H1 (cell line): ENCODE measurements at regions not wholly inside any gene's neighbourhood (a gene's known extent, or its start where the extent isn't known, plus 50 kb on each side); places are given as distances from the start of the nearest gene placed in this dataset.
"Not testable (repeated sequence)": the region's sequence is repeated elsewhere in the genome, so short reads cannot be mapped to it uniquely, and the experiment has no call there.

ENCODE experiments used
- CTCF ChIA-PET: fragments of 300-600 bp; sonication (Branson Sonifier 250); formaldehyde crosslinking; loops from one replicate; lab custom pipeline; 2021; ENCODE audit not compliant: partially characterized antibody; lab: Charles Lee
- POLR2A ChIA-PET: fragments of 300-600 bp; sonication (Branson Sonifier 250); formaldehyde crosslinking; loops from one replicate; lab custom pipeline; 2021; ENCODE audit warnings: inconsistent platforms; ENCODE audit not compliant: partially characterized antibody; lab: Charles Lee
- DNase-seq, 2 experiments: peaks; one replicate each; pipeline versions ENCODE4 v3.0.0 to v3.0.0-alpha.2; 2010 to 2022; ENCODE audit warnings: low spot score in 2 of 2, low read depth in 1 of 2, mixed read lengths in 1 of 2
- FAIRE-seq: peaks from 2 replicates; lab custom pipeline; 2011; peaks lifted over from hg19 to GRCh38; lab: Jason Lieb, UNC
- H2AFZ ChIP-seq: 2 replicates; pipeline ENCODE4 v1.8.1; 2012; ENCODE audit warnings: low read length, inconsistent platforms
- H2AK5ac ChIP-seq: 2 replicates; pipeline ENCODE4 v1.6.1; 2013; ENCODE audit warnings: low read depth, low read length
- H2BK120ac ChIP-seq: replicated peaks from 2 replicates; pipeline ENCODE3; 2013; ENCODE audit warnings: low read depth, low read length, inconsistent platforms
- H2BK12ac ChIP-seq: 2 replicates; pipeline ENCODE4 v1.6.1; 2013; ENCODE audit warnings: low read depth, low read length
- H2BK15ac ChIP-seq: 2 replicates; pipeline ENCODE4 v1.6.1; 2013; ENCODE audit warnings: low read length
- H2BK20ac ChIP-seq: 2 replicates; pipeline ENCODE4 v1.6.1; 2013; ENCODE audit warnings: low read length
- H2BK5ac ChIP-seq: 2 replicates; pipeline ENCODE4 v1.6.1; 2013; ENCODE audit warnings: low read depth, low read length
- H3K14ac ChIP-seq: 2 replicates; pipeline ENCODE4 v1.6.1; 2013; ENCODE audit warnings: inconsistent platforms; ENCODE audit not compliant: insufficient read length
- H3K18ac ChIP-seq: 2 replicates; pipeline ENCODE4 v1.6.1; 2013; ENCODE audit warnings: low read length; ENCODE audit errors: extremely low read depth
- H3K23ac ChIP-seq: 2 replicates; pipeline ENCODE4 v1.6.1; 2013; ENCODE audit warnings: inconsistent platforms; ENCODE audit not compliant: insufficient read length
- H3K23me2 ChIP-seq: 2 replicates; pipeline ENCODE4 v1.6.1; 2013; ENCODE audit warnings: low read depth, low read length
- H3K27ac ChIP-seq: 2 replicates; pipeline ENCODE4 v1.6.1; 2011; ENCODE audit warnings: low read depth, low read length, inconsistent platforms
- H3K27me3 ChIP-seq, 4 experiments: replicated peaks in 1 of 4; 1 replicate in 1 of 4; 2 replicates in 3 of 4; pipeline versions ENCODE4 v1.6.1 to v1.8.1; 2011 to 2013; ENCODE audit warnings: low read length in 3 of 4, mild to moderate bottlenecking in 3 of 4, inconsistent platforms in 2 of 4, mixed read lengths in 2 of 4, moderate library complexity in 1 of 4; ENCODE audit not compliant: control insufficient read depth in 3 of 4, insufficient read depth in 3 of 4; ENCODE audit errors: extremely low read depth in 1 of 4
- H3K36me3 ChIP-seq, 4 experiments: 2 replicates each; pipeline versions ENCODE4 v1.6.1 to v1.8.1; 2011 to 2013; ENCODE audit warnings: mild to moderate bottlenecking in 4 of 4, low read length in 3 of 4, moderate library complexity in 2 of 4, control low read depth in 1 of 4, inconsistent platforms in 1 of 4; ENCODE audit not compliant: insufficient read depth in 4 of 4, control insufficient read depth in 2 of 4
- H3K4ac ChIP-seq: replicated peaks from 2 replicates; pipeline ENCODE3; 2013; ENCODE audit warnings: low read length, low read depth, mixed read lengths, inconsistent platforms; ENCODE audit not compliant: insufficient read length
- H3K4me1 ChIP-seq, 4 experiments: replicated peaks in 1 of 4; 1 replicate in 1 of 4; 2 replicates in 3 of 4; pipeline versions ENCODE4 v1.6.1 to v1.8.1; 2011 to 2013; ENCODE audit warnings: low read length in 3 of 4, inconsistent platforms in 2 of 4, mixed read lengths in 1 of 4; ENCODE audit not compliant: insufficient read depth in 4 of 4, control insufficient read depth in 3 of 4
- H3K4me2 ChIP-seq, 2 experiments: 2 replicates each; pipeline versions ENCODE4 v1.6.1 to v1.8.1; 2011 to 2013; ENCODE audit warnings: low read depth in 2 of 2, low read length in 2 of 2, control low read depth in 1 of 2, inconsistent platforms in 1 of 2, mild to moderate bottlenecking in 1 of 2; ENCODE audit not compliant: insufficient read depth in 1 of 2
- H3K4me3 ChIP-seq, 4 experiments: fragments of 200-600, 300-600 bp in 1 of 4; sonication (generic), shearing (Covaris generic), sonication (Bioruptor Twin) in 1 of 4; 2 replicates each; pipeline versions ENCODE4 v1.5.1 to v1.8.1; 2011 to 2016; ENCODE audit warnings: low read length in 4 of 4, low read depth in 3 of 4, control low read depth in 2 of 4, inconsistent platforms in 2 of 4, mild to moderate bottlenecking in 2 of 4, mixed read lengths in 1 of 4, moderate library complexity in 1 of 4; ENCODE audit not compliant: insufficient read depth in 2 of 4; ENCODE audit errors: extremely low read depth in 1 of 4
- H3K56ac ChIP-seq: replicated peaks from 2 replicates; pipeline ENCODE3; 2013; ENCODE audit warnings: low read depth, mild to moderate bottlenecking, mixed read lengths, low read length, inconsistent platforms; ENCODE audit not compliant: insufficient read length
- H3K79me1 ChIP-seq: 2 replicates; pipeline ENCODE4 v1.6.1; 2013; ENCODE audit warnings: low read depth, low read length, control low read depth
- H3K79me2 ChIP-seq, 2 experiments: 2 replicates each; pipeline versions ENCODE4 v1.6.1 to v1.8.1; 2012 to 2013; ENCODE audit warnings: low read length in 2 of 2, mild to moderate bottlenecking in 2 of 2, inconsistent platforms in 1 of 2; ENCODE audit not compliant: insufficient read depth in 2 of 2, control insufficient read depth in 1 of 2
- H3K9ac ChIP-seq, 4 experiments: replicated peaks in 1 of 4; 1 replicate in 1 of 4; 2 replicates in 3 of 4; pipeline versions ENCODE4 v1.6.1 to v1.8.1; 2011 to 2013; ENCODE audit warnings: low read depth in 3 of 4, low read length in 3 of 4, control low read depth in 2 of 4, mild to moderate bottlenecking in 2 of 4, moderate library complexity in 2 of 4, inconsistent platforms in 1 of 4; ENCODE audit errors: extremely low read depth in 1 of 4
- H3K9me3 ChIP-seq, 2 experiments: 2 replicates each; pipeline versions ENCODE4 v1.6.1 to v1.8.1; 2012 to 2013; ENCODE audit warnings: mild to moderate bottlenecking in 2 of 2, moderate library complexity in 2 of 2, control low read depth in 1 of 2, inconsistent platforms in 1 of 2, low read depth in 1 of 2, low read length in 1 of 2, mixed read lengths in 1 of 2; ENCODE audit not compliant: insufficient read depth in 2 of 2
- H4K20me1 ChIP-seq, 2 experiments: replicated peaks in 1 of 2; 2 replicates each; pipeline versions ENCODE3 to v1.8.1; 2011 to 2013; ENCODE audit warnings: inconsistent platforms in 2 of 2, low read length in 2 of 2, mild to moderate bottlenecking in 1 of 2; ENCODE audit not compliant: insufficient read depth in 2 of 2, control insufficient read depth in 1 of 2
- H4K5ac ChIP-seq: 2 replicates; pipeline ENCODE4 v1.6.1; 2013; ENCODE audit warnings: low read length, low read depth, mixed read lengths, inconsistent platforms; ENCODE audit not compliant: insufficient read length
- H4K8ac ChIP-seq: 2 replicates; pipeline ENCODE4 v1.8.0; 2013; ENCODE audit warnings: mild to moderate bottlenecking, moderate library complexity, low read length, inconsistent platforms; ENCODE audit not compliant: insufficient read depth; ENCODE audit errors: extremely low read depth
- H4K91ac ChIP-seq: replicated peaks from 2 replicates; pipeline ENCODE3; 2013; ENCODE audit warnings: low read length, mixed read lengths, inconsistent platforms; ENCODE audit not compliant: insufficient read length
- WGBS, 2 experiments: shearing (Covaris generic) in 1 of 2; methylation state at CpG; one replicate each; pipeline versions ENCODE4 v1.1.6 to v1.1.7; 2013 to 2015; ENCODE audit warnings: low lambda C conversion rate in 2 of 2, mixed read lengths in 2 of 2, inconsistent platforms in 1 of 2, low coverage in 1 of 2, missing lambda C conversion rate in 1 of 2; ENCODE audit not compliant: insufficient replicate concordance in 2 of 2, insufficient coverage in 1 of 2, insufficient read length in 1 of 2; ENCODE audit errors: extremely low coverage in 1 of 2, missing lambda C conversion rate in 1 of 2; 5-methylcytosine and 5-hydroxymethylcytosine counted together

DNA sequence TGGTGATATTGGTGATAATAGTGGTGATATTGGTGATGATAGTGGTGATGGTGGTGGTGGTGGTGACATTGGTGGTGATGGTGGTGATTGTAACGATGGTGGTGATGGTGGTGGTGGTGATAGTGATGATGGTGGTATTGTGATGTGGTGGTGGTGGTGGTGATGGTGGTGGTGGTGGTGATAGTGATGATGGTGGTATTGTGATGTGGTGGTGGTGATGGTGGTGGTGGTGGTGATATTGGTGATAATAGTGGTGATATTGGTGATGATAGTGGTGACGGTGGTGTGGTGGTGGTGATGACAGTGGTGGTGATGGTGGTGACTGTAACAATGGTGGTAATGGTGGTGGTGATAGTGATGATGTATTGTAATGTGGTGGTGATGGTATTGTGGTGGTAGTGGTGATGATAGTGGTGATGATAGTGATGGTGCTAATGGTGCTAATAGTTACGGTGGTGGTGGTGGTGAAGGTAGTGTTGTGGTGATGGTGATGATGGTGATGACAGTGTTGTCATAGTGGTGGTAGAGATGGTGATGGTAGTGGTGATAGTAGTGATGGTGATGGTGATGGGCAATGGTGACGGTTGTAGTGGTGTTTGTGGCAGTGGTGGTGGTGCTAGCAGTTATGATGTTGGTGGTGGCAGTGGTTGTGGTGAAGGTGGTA is 88.9 kb downstream of the FOXF2 start:
- H3K9me3 ChIP-seq: not testable (repeated sequence)

More for the DNA sequence above, 88.9 kb downstream of the FOXF2 start:
- H3K14ac ChIP-seq, H4K91ac ChIP-seq, H3K23ac ChIP-seq, H3K79me2 ChIP-seq, H4K5ac ChIP-seq, CTCF ChIA-PET, H4K20me1 ChIP-seq, H3K18ac ChIP-seq, H3K27me3 ChIP-seq, H3K23me2 ChIP-seq, H3K4me1 ChIP-seq, H3K4me2 ChIP-seq, H2BK5ac ChIP-seq, H2BK120ac ChIP-seq, H4K8ac ChIP-seq, H3K36me3 ChIP-seq, POLR2A ChIA-PET, H2BK20ac ChIP-seq, FAIRE-seq, H2AFZ ChIP-seq, H3K4ac ChIP-seq, H3K4me3 ChIP-seq, DNase-seq, H3K9ac ChIP-seq, H3K27ac ChIP-seq, H3K79me1 ChIP-seq: not testable (repeated sequence)
- 98% methylated on average over 3 of the region's 4 CpGs; no CpG with 5 or more reads in 1 of the 2 experiments for WGBS, 2 experiments
- peak overlapping the region; percentile 88 for H3K56ac ChIP-seq
- peak overlapping the region; percentile 75; the same call in 1 of the 2 replicates for H2BK12ac ChIP-seq
- H2BK15ac ChIP-seq: peak overlapping the region; percentile 96
- H2AK5ac ChIP-seq: peak overlapping the region; percentile 99; the same call in 1 of the 2 replicates
